SK-N-SH treated with all-trans-retinoic acid at 6 μM for 48 hours (cell line): ENCODE measurements at regions not wholly inside any gene's neighbourhood (a gene's known extent, or its start where the extent isn't known, plus 50 kb on each side); places are given as distances from the start of the nearest gene placed in this dataset.
"Not testable (repeated sequence)": the region's sequence is repeated elsewhere in the genome, so short reads cannot be mapped to it uniquely, and the experiment has no call there.

Source experiments
- ATAC-seq: fragments of 200-7000 bp; cut with Tn5 transposase; 3 replicates; pipeline ENCODE4 v1.9.1; 2020; ENCODE audit warnings: mild to moderate bottlenecking, moderate library complexity
- ARNTL ChIP-seq: fragments of 450-650 bp; formaldehyde crosslinking; IDR thresholded peaks from 2 replicates; pipeline ENCODE4 v1.5.0; 2020; ENCODE audit warnings: low read depth, mild to moderate bottlenecking, moderate library complexity, borderline replicate concordance
- BACH2 ChIP-seq: fragments of 250-450 bp; sonication (Bioruptor Pico); IDR thresholded peaks from 2 replicates; pipeline ENCODE4 v1.9.0; 2021; ENCODE audit warnings: mild to moderate bottlenecking, borderline replicate concordance
- CSDC2 ChIP-seq: fragments of 250-450 bp; sonication (Bioruptor Pico); IDR thresholded peaks from 2 replicates; pipeline ENCODE4 v1.5.0; 2020; ENCODE audit warnings: mild to moderate bottlenecking, moderate library complexity
- ESRRG ChIP-seq: fragments of 250-450 bp; sonication (Bioruptor Pico); IDR thresholded peaks from 2 replicates; pipeline ENCODE4 v1.6.1; 2021; ENCODE audit warnings: mild to moderate bottlenecking
- GLIS3 ChIP-seq: fragments of 250-450 bp; sonication (Bioruptor Pico); IDR thresholded peaks from 2 replicates; pipeline ENCODE4 v1.5.0; 2020; ENCODE audit warnings: mild to moderate bottlenecking, moderate library complexity
- ISL1 ChIP-seq: fragments of 250-450 bp; sonication (Bioruptor Pico); IDR thresholded peaks from 2 replicates; pipeline ENCODE4 v2.1.2; 2022; ENCODE audit warnings: mild to moderate bottlenecking, moderate library complexity
- OSR1 ChIP-seq: fragments of 250-450 bp; sonication (Bioruptor Pico); IDR thresholded peaks from 2 replicates; pipeline ENCODE4 v1.8.0; 2022; ENCODE audit warnings: moderate library complexity, mild to moderate bottlenecking, inconsistent platforms
- PPARA ChIP-seq: fragments of 250-450 bp; sonication (Bioruptor Pico); IDR thresholded peaks from 2 replicates; pipeline ENCODE4 v1.5.0; 2020; ENCODE audit warnings: mild to moderate bottlenecking, borderline replicate concordance
- RARB ChIP-seq: fragments of 250-450 bp; sonication (Bioruptor Pico); IDR thresholded peaks from 2 replicates; pipeline ENCODE4 v1.8.0; 2021; ENCODE audit warnings: mild to moderate bottlenecking, moderate library complexity
- SNAI2 ChIP-seq: fragments of 250-450 bp; sonication (Bioruptor Pico); IDR thresholded peaks from 2 replicates; pipeline ENCODE4 v1.5.0; 2020; ENCODE audit warnings: mild to moderate bottlenecking, moderate library complexity
- TCF4 ChIP-seq: fragments of 250-450 bp; sonication (Bioruptor Pico); IDR thresholded peaks from 2 replicates; pipeline ENCODE4 v1.8.0; 2021; ENCODE audit warnings: mild to moderate bottlenecking, moderate library complexity, borderline replicate concordance
- TOX ChIP-seq: fragments of 250-450 bp; sonication (Bioruptor Pico); IDR thresholded peaks from 2 replicates; pipeline ENCODE4 v1.8.0; 2021; ENCODE audit warnings: mild to moderate bottlenecking, moderate library complexity, borderline replicate concordance
- ZC3H10 ChIP-seq: fragments of 250-450 bp; sonication (Bioruptor Pico); IDR thresholded peaks from 2 replicates; pipeline ENCODE4 v1.5.1; 2021; ENCODE audit warnings: mild to moderate bottlenecking, moderate library complexity
- ZFP3 ChIP-seq: fragments of 250-450 bp; sonication (Bioruptor Pico); IDR thresholded peaks from 2 replicates; pipeline ENCODE4 v1.5.0; 2020; ENCODE audit warnings: mild to moderate bottlenecking, moderate library complexity
- ZFP30 ChIP-seq: fragments of 450-650 bp; formaldehyde crosslinking; IDR thresholded peaks from 2 replicates; pipeline ENCODE4 v1.5.0; 2022; ENCODE audit warnings: mild to moderate bottlenecking, moderate library complexity
- ZNF565 ChIP-seq: fragments of 450-650 bp; formaldehyde crosslinking; conservative IDR thresholded peaks from 2 replicates; pipeline ENCODE4 v1.5.0; 2020; ENCODE audit warnings: low read depth, mild to moderate bottlenecking, moderate library complexity
- ZNF70 ChIP-seq: fragments of 450-650 bp; formaldehyde crosslinking; IDR thresholded peaks from 2 replicates; pipeline ENCODE4 v1.5.0; 2020; ENCODE audit warnings: mild to moderate bottlenecking, moderate library complexity
- ZNF8 ChIP-seq: fragments of 450-650 bp; formaldehyde crosslinking; IDR thresholded peaks from 2 replicates; pipeline ENCODE4 v1.5.0; 2020; ENCODE audit warnings: mild to moderate bottlenecking, moderate library complexity
- TF ChIP-seq, protein P1 (sequence below): fragments of 250-450 bp; sonication (Bioruptor Pico); IDR thresholded peaks from 2 replicates; pipeline ENCODE4 v1.5.0; 2020; ENCODE audit warnings: mild to moderate bottlenecking, moderate library complexity
- TF ChIP-seq, protein P2 (sequence below): fragments of 250-450 bp; sonication (Bioruptor Pico); IDR thresholded peaks from 2 replicates; pipeline ENCODE4 v1.5.1; 2020; ENCODE audit warnings: low read depth, mild to moderate bottlenecking, moderate library complexity
- TF ChIP-seq, protein P3 (sequence below): fragments of 250-450 bp; sonication (Bioruptor Pico); IDR thresholded peaks from 2 replicates; pipeline ENCODE4 v1.8.0; 2021; ENCODE audit warnings: low read depth, mild to moderate bottlenecking, moderate library complexity, borderline replicate concordance
- TF ChIP-seq, protein P4 (sequence below): fragments of 250-450 bp; sonication (Bioruptor Pico); IDR thresholded peaks from 2 replicates; pipeline ENCODE4 v1.5.1; 2021; ENCODE audit warnings: mild to moderate bottlenecking, moderate library complexity
- TF ChIP-seq, protein P5 (sequence below): fragments of 250-450 bp; sonication (Bioruptor Pico); IDR thresholded peaks from 2 replicates; pipeline ENCODE4 v1.8.0; 2020; ENCODE audit warnings: mild to moderate bottlenecking, moderate library complexity, borderline replicate concordance

DNA sequence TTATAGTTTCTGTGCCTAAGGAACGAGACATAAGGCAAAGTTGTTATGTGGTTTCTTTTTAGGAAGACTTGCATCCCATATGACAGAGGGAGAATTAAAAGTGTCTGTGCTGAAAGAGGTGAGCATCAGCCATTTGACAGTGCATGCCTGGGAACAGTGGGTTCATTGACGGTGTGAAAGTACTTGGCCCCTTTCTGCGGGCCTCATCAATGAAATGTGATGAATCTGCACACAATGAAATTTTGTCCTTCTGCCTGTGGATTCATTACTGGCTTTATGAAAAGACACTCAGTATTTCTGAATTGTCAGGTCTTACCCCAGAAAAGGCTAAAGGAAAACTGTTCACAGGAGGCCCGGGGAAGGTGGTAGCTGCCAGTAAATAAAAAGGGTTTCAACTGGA lies 295.8 kb downstream of the FOXO1 start:
- TF ChIP-seq, protein P1, sequence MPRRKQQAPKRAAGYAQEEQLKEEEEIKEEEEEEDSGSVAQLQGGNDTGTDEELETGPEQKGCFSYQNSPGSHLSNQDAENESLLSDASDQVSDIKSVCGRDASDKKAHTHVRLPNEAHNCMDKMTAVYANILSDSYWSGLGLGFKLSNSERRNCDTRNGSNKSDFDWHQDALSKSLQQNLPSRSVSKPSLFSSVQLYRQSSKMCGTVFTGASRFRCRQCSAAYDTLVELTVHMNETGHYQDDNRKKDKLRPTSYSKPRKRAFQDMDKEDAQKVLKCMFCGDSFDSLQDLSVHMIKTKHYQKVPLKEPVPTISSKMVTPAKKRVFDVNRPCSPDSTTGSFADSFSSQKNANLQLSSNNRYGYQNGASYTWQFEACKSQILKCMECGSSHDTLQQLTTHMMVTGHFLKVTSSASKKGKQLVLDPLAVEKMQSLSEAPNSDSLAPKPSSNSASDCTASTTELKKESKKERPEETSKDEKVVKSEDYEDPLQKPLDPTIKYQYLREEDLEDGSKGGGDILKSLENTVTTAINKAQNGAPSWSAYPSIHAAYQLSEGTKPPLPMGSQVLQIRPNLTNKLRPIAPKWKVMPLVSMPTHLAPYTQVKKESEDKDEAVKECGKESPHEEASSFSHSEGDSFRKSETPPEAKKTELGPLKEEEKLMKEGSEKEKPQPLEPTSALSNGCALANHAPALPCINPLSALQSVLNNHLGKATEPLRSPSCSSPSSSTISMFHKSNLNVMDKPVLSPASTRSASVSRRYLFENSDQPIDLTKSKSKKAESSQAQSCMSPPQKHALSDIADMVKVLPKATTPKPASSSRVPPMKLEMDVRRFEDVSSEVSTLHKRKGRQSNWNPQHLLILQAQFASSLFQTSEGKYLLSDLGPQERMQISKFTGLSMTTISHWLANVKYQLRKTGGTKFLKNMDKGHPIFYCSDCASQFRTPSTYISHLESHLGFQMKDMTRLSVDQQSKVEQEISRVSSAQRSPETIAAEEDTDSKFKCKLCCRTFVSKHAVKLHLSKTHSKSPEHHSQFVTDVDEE (CRISPR knock-in tag) = no peak
- TF ChIP-seq ZFP30 (CRISPR knock-in tag) = no peak
- TF ChIP-seq, protein P2, sequence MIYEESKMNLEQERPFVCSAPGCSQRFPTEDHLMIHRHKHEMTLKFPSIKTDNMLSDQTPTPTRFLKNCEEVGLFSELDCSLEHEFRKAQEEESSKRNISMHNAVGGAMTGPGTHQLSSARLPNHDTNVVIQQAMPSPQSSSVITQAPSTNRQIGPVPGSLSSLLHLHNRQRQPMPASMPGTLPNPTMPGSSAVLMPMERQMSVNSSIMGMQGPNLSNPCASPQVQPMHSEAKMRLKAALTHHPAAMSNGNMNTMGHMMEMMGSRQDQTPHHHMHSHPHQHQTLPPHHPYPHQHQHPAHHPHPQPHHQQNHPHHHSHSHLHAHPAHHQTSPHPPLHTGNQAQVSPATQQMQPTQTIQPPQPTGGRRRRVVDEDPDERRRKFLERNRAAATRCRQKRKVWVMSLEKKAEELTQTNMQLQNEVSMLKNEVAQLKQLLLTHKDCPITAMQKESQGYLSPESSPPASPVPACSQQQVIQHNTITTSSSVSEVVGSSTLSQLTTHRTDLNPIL (CRISPR knock-in tag) = no peak
- no peak for TF ChIP-seq TOX
- no peak for TF ChIP-seq GLIS3
- no peak for TF ChIP-seq CSDC2 (CRISPR knock-in tag)
- TF ChIP-seq BACH2 (CRISPR knock-in tag) = no peak
- TF ChIP-seq, protein P3, sequence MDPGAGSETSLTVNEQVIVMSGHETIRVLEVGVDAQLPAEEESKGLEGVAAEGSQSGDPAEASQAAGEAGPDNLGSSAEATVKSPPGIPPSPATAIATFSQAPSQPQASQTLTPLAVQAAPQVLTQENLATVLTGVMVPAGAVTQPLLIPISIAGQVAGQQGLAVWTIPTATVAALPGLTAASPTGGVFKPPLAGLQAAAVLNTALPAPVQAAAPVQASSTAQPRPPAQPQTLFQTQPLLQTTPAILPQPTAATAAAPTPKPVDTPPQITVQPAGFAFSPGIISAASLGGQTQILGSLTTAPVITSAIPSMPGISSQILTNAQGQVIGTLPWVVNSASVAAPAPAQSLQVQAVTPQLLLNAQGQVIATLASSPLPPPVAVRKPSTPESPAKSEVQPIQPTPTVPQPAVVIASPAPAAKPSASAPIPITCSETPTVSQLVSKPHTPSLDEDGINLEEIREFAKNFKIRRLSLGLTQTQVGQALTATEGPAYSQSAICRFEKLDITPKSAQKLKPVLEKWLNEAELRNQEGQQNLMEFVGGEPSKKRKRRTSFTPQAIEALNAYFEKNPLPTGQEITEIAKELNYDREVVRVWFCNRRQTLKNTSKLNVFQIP = no peak
- TF ChIP-seq ZNF8 (CRISPR knock-in tag) = no peak
- TF ChIP-seq ZFP3 (CRISPR knock-in tag) = no peak
- TF ChIP-seq RARB (CRISPR knock-in tag) = no peak
- no peak for TF ChIP-seq SNAI2 (CRISPR knock-in tag)
- no peak for TF ChIP-seq OSR1 (CRISPR knock-in tag)
- no peak for TF ChIP-seq TCF4 (CRISPR knock-in tag)
- TF ChIP-seq ZNF70 = no peak
- no peak for ATAC-seq

DNA sequence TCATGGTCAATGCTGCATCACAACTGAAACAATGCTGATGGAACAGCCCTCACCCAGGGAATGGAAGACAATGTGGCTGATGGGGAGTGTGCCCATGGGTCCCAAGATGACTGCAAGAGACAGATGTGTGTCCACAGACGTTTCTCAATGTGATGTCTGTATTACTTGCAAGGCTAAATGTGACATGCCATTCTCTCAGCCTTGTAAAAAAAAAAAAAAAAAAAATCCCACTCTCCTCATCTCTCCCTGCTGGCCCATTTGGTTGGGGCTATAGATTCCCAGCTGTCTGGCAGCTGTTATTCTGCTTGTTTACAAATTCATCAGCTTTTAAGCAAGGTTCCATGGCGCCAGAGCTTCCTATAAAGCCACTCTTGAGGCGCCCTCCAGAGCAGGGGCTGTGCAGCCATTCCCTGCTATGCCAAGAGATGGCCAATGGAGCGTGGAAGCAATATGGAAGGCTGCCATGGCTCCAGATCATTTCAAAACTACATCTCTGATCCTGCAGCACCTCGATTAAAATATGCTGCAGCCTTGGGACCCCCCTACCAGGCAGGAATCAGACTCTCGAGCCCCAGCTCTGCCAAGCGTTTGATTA lies 294.8 kb downstream of the FOXO1 start:
- no peak for ATAC-seq

DNA sequence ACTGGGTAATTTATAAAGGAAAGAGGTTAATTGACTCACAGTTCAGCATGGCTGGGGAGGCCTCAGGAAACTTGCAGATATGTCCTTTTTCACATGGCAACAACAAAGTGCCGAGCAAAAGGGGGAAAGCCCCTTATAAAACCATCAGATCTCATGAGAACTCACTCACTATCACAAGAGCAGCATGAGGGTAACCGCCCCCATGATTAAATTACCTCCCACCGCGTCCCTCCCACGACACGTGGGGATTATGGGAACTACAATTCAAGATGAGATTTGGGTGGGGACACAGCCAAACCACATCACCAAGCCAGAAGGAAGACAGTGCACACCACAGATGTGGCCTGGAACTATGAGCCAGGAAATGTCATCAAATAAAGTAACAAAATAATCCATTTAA lies 292.8 kb downstream of the FOXO1 start:
- ATAC-seq = not testable (repeated sequence)

More for the DNA sequence above, 294.8 kb downstream of the FOXO1 start:
- TF ChIP-seq PPARA = no peak
- no peak for TF ChIP-seq TOX
- TF ChIP-seq CSDC2 (CRISPR knock-in tag) = no peak
- TF ChIP-seq, protein P4, sequence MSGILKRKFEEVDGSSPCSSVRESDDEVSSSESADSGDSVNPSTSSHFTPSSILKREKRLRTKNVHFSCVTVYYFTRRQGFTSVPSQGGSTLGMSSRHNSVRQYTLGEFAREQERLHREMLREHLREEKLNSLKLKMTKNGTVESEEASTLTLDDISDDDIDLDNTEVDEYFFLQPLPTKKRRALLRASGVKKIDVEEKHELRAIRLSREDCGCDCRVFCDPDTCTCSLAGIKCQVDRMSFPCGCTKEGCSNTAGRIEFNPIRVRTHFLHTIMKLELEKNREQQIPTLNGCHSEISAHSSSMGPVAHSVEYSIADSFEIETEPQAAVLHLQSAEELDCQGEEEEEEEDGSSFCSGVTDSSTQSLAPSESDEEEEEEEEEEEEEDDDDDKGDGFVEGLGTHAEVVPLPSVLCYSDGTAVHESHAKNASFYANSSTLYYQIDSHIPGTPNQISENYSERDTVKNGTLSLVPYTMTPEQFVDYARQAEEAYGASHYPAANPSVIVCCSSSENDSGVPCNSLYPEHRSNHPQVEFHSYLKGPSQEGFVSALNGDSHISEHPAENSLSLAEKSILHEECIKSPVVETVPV (CRISPR knock-in tag) = no peak
- no peak for TF ChIP-seq ARNTL (CRISPR knock-in tag)
- no peak for TF ChIP-seq GLIS3
- TF ChIP-seq ZFP3 (CRISPR knock-in tag) = no peak
- no peak for TF ChIP-seq SNAI2 (CRISPR knock-in tag)
- TF ChIP-seq ZNF8 (CRISPR knock-in tag) = no peak
- TF ChIP-seq TCF4 (CRISPR knock-in tag) = no peak
- no peak for TF ChIP-seq ESRRG (CRISPR knock-in tag)
- TF ChIP-seq ISL1 (CRISPR knock-in tag) = no peak
- TF ChIP-seq, all 23 proteins: peak for 0

DNA sequence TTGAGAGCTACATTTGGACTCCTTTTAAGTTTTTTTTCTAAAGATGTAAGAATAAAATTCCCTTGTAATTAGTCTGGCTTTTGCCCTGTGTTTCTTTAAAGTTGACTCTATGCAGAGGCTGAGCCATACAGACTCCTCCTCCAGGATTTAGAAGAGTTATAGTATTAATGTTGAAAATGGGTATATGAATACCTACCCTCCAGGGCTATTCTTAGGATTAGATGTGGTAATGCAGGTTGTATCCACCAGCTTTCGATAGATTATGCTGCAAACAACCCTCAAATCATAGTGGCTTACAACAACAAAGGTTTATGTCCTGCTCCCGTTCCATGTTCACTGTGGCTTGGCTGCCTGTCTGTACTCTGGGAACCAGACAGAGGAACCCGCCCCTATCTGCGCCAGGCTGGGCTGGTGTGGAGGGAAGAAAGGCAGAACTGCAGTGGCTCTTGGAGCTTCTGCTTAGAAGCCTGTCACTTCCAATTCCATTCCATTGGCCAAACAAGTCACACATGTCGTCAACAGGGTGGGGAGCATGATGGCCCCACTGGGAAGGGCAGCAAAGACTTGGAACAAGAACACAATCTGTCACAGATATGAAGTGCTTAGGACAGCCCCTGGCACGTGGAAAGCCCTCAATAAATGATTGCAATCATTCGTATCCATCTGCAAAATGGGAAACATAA lies 290.8 kb downstream of the FOXO1 start:
- peak; percentile 97 for ATAC-seq
- no peak for TF ChIP-seq BACH2 (CRISPR knock-in tag)
- TF ChIP-seq ISL1 (CRISPR knock-in tag) = peak; percentile 35; the same call in 1 of the 2 replicates
- TF ChIP-seq RARB (CRISPR knock-in tag) = no peak
- TF ChIP-seq SNAI2 (CRISPR knock-in tag) = peak; percentile 18; the same call in 1 of the 2 replicates
- TF ChIP-seq, protein P4 (CRISPR knock-in tag) = no peak
- TF ChIP-seq ESRRG (CRISPR knock-in tag) = no peak
- TF ChIP-seq, protein P5, sequence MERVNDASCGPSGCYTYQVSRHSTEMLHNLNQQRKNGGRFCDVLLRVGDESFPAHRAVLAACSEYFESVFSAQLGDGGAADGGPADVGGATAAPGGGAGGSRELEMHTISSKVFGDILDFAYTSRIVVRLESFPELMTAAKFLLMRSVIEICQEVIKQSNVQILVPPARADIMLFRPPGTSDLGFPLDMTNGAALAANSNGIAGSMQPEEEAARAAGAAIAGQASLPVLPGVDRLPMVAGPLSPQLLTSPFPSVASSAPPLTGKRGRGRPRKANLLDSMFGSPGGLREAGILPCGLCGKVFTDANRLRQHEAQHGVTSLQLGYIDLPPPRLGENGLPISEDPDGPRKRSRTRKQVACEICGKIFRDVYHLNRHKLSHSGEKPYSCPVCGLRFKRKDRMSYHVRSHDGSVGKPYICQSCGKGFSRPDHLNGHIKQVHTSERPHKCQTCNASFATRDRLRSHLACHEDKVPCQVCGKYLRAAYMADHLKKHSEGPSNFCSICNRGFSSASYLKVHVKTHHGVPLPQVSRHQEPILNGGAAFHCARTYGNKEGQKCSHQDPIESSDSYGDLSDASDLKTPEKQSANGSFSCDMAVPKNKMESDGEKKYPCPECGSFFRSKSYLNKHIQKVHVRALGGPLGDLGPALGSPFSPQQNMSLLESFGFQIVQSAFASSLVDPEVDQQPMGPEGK (CRISPR knock-in tag) = no peak
- TF ChIP-seq ZFP3 (CRISPR knock-in tag) = no peak
- no peak for TF ChIP-seq ZNF70
- no peak for TF ChIP-seq CSDC2 (CRISPR knock-in tag)
- TF ChIP-seq ARNTL (CRISPR knock-in tag) = no peak
- no peak for TF ChIP-seq ZC3H10 (CRISPR knock-in tag)
- no peak for TF ChIP-seq PPARA
- TF ChIP-seq ZNF8 (CRISPR knock-in tag) = no peak
- peak; percentile 55; the same call in 1 of the 2 replicates for TF ChIP-seq TOX
- TF ChIP-seq ZNF565 (CRISPR knock-in tag) = no peak
- no peak for TF ChIP-seq GLIS3
- no peak for TF ChIP-seq ZFP30 (CRISPR knock-in tag)
- no peak; the same call in 1 of the 2 replicates for TF ChIP-seq TCF4 (CRISPR knock-in tag)
